Anterior cingulate cortex (tissue), 58 donors: ENCODE measurements at regions not wholly inside any gene's neighbourhood (a gene's known extent, or its start where the extent isn't known, plus 50 kb on each side); places are given as distances from the start of the nearest gene placed in this dataset.

Experiments used
- DNase-seq, 58 donors: peaks; one replicate each; lab custom pipeline; 2025; lab: John Stamatoyannopoulos, UW

DNA sequence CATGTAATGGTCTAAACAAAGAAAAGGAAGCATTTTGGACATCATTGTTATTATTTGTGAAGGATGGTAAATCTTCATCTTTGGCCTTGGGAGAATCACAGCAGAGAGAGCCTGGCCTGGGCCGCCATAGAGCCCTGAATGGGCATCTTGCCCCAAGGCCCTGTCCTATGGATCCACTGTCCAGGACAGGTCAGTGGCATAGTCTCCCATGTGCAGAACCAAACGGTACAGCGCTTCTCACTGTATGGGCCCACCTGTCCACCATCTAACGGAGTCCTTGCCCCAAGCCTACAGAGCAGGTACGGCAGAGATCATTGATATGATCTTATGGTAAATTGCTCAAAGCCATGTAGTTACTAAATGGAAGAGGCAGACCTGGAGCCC lies 185.7 kb downstream of the FOXD2 start:
- DNase-seq = no peak

DNA sequence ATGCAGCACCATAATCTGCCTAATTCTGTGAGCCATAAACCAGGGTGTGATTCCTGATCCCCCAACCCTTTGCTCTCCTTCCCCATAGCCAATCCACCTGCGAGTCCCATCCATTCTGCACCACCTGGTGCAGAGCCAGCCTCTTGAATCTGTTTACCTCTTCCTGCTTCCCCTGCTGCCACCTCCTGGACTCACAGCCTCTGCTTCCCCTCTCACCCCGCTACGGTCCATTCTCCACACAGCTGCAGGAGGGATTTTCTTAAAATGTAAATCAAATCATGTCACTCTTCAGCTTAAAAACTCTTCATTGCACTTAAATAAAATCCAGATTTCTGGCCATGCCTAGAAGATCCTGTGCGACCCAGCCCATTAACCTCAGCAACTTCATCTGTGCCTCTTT lies 186.7 kb downstream of the FOXD2 start:
- no peak for DNase-seq

DNA sequence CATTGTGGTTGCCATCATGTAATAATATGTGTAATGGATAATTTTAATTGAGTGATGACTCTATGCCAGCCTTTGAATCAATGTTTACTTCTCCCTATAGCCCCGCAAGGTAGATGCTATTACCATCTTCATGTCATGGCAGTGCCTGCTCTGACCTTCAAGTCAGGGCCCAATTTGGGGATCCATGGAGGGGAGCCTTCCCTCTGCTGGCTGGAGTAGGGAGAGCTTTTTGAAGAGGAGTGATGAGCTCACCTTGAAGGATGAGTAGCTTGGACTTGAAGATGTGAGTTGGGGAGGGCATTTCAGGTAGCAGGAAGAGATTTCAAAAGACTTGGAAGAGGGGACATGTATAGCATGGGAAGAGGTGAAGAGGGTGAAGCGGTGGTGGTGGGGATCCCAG lies 189.2 kb downstream of the FOXD2 start:
- no peak for DNase-seq

DNA sequence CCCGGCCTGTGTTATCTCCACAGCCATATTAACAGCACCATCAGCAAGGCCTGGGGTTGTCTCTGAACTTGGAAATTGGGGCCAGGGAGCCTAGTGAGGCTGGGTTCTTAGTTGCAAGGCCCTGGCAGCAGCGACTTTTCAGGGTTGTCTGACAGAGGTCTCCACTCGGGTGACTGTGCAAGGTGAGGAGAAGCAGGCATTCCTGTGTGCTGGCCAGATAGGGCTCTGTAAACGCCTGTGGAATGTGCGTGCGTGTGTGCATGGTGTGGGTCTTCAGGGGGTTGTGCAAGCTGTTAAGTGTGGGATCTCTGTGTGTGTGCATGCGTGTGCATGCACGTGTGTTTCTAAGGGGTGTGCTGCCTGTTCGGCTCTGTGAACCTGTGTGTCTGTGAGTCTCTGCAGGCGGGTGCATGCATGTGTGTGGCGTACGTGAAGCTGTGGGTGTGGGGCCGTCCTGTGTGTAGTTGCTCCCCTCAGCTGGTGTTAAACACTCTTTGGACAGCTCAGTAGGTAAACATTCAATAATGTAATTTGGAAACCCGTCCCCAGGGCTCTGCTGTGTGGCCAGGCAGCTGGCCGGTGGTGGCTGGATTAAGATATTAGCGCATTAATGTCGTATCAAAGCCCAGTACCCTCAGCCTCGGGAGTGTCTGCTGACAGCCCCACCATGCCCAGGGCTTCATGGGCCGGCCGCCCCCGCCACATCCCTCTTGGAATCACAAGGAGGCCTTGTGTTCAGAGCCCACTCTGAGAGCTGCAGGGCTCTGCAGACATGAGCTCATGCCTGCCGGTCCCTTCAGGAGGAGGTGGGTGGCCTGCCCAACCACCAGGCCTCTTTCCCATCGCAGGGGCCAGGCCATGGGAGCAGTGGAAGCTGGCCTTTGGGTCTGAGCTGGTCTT lies 189.9 kb downstream of the FOXD2 start:
- no peak for DNase-seq

DNA sequence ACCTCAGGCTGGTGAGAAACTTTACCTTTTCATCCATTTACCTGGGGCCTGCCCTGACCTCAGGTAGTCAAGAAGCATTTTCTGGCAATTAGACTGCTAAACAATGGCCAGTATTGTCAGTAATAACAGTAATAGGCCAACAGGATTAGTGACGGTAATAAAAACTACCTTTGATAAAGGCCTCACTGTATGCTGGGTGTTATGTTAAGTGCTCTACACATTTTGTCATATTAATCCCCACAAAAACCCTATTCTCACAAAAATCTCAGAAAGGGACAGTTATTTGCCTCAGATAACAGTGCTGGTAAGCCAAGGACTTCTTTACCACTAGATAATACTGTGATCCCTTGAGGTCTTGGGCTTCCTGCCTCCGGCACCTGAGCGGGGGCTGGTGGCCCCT lies 191.4 kb downstream of the FOXD2 start:
- no peak for DNase-seq

GRCh38 chr1:47630346-47630745 lies 192.5 kb downstream of the FOXD2 start:
- no peak for DNase-seq

- DNase-seq = no peak
Measured at GRCh38 chr1:47631411-47631995, 193.7 kb downstream of the FOXD2 start.

- DNase-seq = no peak
Measured at GRCh38 chr1:47635111-47635510, 197.3 kb downstream of the FOXD2 start.

DNA sequence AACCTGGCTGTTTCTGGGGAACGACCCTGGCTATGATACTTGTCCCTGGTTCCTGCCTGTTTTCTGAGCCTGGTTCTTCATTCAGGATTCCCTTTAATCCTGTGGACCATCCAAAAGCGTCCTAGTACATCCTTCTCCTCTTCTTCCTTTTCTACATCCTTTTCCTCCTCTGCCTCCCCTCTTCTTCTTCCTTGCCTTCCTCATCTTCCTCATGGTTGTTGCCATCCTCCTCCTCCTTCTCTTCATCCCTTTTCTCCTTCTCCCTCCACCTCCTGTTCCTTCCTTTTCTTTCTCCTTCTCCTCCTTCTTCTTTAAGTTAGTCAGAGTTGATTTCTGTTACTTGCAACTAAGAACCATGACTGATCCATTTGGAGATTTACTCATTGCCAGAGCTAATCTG lies 197.8 kb downstream of the FOXD2 start:
- no peak for DNase-seq

DNA sequence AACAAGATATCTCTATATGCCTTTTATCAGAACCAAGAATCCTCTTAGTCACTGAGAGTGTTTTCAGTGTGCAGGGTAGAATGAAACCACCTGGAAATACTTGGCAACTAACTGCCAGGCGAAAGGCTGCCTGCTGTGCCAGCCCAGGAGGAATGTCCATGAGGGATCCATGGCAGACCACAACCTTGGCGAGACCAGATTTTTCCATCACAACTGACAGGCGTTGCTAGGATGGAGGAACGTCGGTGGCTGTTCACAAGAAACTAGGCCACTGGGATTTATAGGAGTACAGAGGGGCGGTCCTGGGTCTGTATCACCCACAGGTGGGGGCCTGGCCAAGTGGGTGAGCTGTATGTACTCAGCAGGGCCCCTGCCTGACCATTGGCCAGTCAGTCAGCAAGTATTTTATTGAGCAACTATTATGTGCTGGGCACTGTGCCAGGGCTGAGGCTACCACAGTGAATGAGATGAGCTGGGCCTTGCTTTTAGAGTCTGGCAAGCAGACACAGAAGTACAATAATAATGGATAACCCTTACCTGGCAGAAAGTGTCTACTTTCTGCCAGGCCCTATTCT lies 199.4 kb downstream of the FOXD2 start:
- no peak for DNase-seq

- DNase-seq = no peak
Measured at GRCh38 chr1:47638240-47638639, 200.4 kb downstream of the FOXD2 start.

GRCh38 chr1:47638713-47639112 lies 200.9 kb downstream of the FOXD2 start:
- DNase-seq = no peak

- DNase-seq = no peak
Measured at GRCh38 chr1:47643306-47644211, 205.7 kb downstream of the FOXD2 start.

- DNase-seq = no peak
Measured at GRCh38 chr1:47644212-47644573, 206.3 kb downstream of the FOXD2 start.

GRCh38 chr1:47645151-47645550 lies 207.3 kb downstream of the FOXD2 start:
- DNase-seq = no peak

DNA sequence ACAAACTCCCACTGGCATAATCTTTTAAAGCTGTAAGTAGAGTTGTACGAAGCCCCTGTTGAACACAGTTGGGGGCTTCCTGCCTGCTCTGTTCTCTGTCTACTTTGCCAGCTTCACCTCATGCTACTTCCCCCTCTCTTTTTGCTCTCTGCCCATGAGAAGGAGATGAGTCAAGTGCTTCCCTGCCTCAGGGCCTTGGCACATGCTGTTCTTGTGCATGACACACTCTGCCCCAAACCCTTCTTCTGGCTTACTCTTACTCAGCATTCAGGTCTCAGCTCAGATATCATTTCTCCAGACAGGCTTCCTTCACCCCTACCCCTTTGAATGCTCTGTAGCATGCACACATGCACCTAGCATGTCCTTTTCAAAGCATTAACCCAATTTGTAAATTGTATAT lies 208.8 kb downstream of the FOXD2 start:
- DNase-seq = no peak

DNA sequence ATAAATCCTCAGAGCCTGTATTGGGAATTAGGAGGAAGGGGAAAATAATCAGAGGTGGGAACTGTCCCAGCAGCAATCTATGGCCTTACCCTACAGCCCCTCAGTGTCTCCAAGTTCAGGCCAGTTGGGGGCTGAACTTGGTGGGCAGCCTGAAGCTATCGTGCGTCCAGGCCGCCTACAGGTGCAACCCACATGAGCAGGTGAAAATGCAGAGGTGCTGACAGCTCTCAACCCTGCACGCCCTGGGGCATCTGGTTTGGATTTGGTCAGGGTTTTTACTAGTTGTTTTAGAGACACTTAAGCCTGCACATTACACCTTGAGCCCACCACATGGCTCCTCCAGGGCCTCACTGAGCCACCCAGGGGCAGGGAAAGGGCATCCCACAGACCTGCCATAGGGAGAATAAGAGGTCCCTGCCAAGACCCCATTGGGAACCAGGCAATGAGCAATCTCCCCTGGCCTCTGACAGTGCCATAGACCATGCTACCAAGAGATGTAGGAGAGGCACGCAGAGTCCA lies 209.5 kb downstream of the FOXD2 start:
- no peak for DNase-seq

DNA sequence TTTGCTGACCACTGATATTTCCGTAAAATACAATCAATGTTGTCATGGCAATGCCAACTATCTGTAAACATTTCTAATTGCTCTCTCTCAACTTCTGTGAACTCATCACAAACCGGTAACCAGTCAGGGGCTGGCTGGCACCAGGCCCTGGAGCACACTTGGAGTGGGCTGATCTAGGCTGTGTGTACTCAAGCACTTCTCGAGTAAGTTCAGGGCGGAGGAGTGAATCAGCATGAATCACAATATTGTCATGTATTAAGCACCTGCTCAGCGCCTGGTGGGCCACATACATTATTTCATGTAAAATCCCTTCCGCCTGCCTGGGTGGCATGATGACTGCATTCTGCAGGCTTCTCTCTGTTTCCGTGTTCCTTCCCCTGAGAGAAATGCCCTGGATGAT lies 212.4 kb downstream of the FOXD2 start:
- no peak for DNase-seq

DNA sequence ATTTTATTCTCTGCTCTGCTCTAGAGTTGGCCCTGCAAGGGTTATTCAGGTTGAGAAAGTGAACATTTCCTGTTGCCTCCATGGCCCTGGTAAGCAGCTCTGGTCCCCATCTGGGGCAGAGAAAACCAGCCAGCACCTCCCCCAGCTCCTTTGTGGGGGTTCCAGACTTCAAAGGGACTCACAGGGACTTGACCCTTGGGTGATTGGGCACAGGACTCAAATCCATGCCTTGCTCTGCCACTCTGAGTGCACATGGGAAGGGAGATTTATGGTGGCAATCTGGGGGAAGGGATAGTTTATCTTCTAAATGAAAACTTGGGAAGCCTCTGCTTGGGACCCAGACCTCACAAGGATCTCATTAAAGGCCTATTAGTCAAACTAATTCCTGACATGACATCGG lies 212.8 kb downstream of the FOXD2 start:
- DNase-seq = no peak

- no peak for DNase-seq
Measured at GRCh38 chr1:47651311-47652089, 213.7 kb downstream of the FOXD2 start.
